ENCODE measurements at regions not wholly inside any gene's neighbourhood (a gene's known extent, or its start where the extent isn't known, plus 50 kb on each side); places are given as distances from the start of the nearest gene placed in this dataset.

- Histone ChIP-seq H3K4me2 (ENCODE audit: low read length) (no peak overlapping the region), H3K4me3 (ENCODE audit: low read depth, low read length, poor library complexity, severe bottlenecking) (no peak overlapping the region), H3K27ac (ENCODE audit: low read depth, low read length, poor library complexity, severe bottlenecking) (no peak overlapping the region), H3K9me2 (ENCODE audit: insufficient read depth, low read length) (no peaks in the 10 kb centered on the region), H2AFZ (ENCODE audit: low read length) (no peak overlapping the region), H3K9me3 (ENCODE audit: low read length) (no peaks in the 10 kb centered on the region), H3K4me1 (ENCODE audit: insufficient read depth, low read length, poor library complexity, severe bottlenecking) (no peaks in the 10 kb centered on the region), H4K20me1 (ENCODE audit: insufficient read depth, low read length) (no peaks in the 10 kb centered on the region), H3K36me3 (ENCODE audit: insufficient read depth, low read length) (no peaks in the 10 kb centered on the region), H3K79me2 (ENCODE audit: insufficient read depth, low read depth, low read length) (no peaks in the 10 kb centered on the region)
- TF ChIP-seq EZH2phosphoT487 (IDR thresholded peaks at IDR 0.05; ENCODE audit: borderline replicate concordance, low read depth, low read length), result no peak
- TF ChIP-seq CTCF (conservative IDR thresholded peaks at IDR 0.05; ENCODE audit: low read length), result no peak
- ChIA-PET CTCF (ENCODE audit: unreplicated experiment) (no interaction called here), POLR2A (interaction anchor here (1.0 kb wide), 1 partner anchor 283 kb away, joined by 3 read pairs; no protein-coding TSS in a partner anchor)
- DNase-seq (ENCODE audit: low spot score), result no peak
- no TSS peak for BruUV-seq (replicated peaks)
- intact Hi-C loops (cut with micrococcal nuclease; ENCODE audit: unreplicated experiment), result no loop called here
These were observed 824.1 kb upstream of the IGFBP3 start for GRCh38 chr7:46744957-46745706.

GRCh38 chr7:46742601-46743000 is 821.5 kb upstream of the IGFBP3 start:
- CTCF ChIA-PET (ENCODE audit: unreplicated experiment), result no interaction called here
- no peak for DNase-seq (ENCODE audit: low spot score)

More at GRCh38 chr7:46742601-46743000, 821.5 kb upstream of the IGFBP3 start:
- no peak overlapping the region for H3K27ac ChIP-seq (ENCODE audit: low read depth, low read length, poor library complexity, severe bottlenecking)
- H4K20me1 ChIP-seq (ENCODE audit: insufficient read depth, low read length), result no peaks in the 10 kb centered on the region
- no peaks in the 10 kb centered on the region for H3K9me3 ChIP-seq (ENCODE audit: low read length)
- no peaks in the 10 kb centered on the region for H3K4me1 ChIP-seq (ENCODE audit: insufficient read depth, low read length, poor library complexity, severe bottlenecking)
- BruUV-seq (replicated peaks), result no TSS peak
- H3K4me2 ChIP-seq (ENCODE audit: low read length), result no peak overlapping the region
- intact Hi-C loops (cut with micrococcal nuclease; ENCODE audit: unreplicated experiment), result no loop called here
- H3K9me2 ChIP-seq (ENCODE audit: insufficient read depth, low read length), result no peaks in the 10 kb centered on the region
- POLR2A ChIA-PET, result interaction anchor here (0.6 kb wide), 1 partner anchor 97 kb away, joined by 3 read pairs; no protein-coding TSS in a partner anchor
- H3K36me3 ChIP-seq (ENCODE audit: insufficient read depth, low read length), result no peaks in the 10 kb centered on the region
- H2AFZ ChIP-seq (ENCODE audit: low read length), result no peak overlapping the region
- TF ChIP-seq EZH2phosphoT487 (IDR thresholded peaks at IDR 0.05; ENCODE audit: borderline replicate concordance, low read depth, low read length) (no peak), CTCF (conservative IDR thresholded peaks at IDR 0.05; ENCODE audit: low read length) (no peak)
- H3K79me2 ChIP-seq (ENCODE audit: insufficient read depth, low read depth, low read length), result no peaks in the 10 kb centered on the region
- H3K4me3 ChIP-seq (ENCODE audit: low read depth, low read length, poor library complexity, severe bottlenecking), result no peak overlapping the region
